ENCODE measurements at regions not wholly inside any gene's neighbourhood (a gene's known extent, or its start where the extent isn't known, plus 50 kb on each side); places are given as distances from the start of the nearest gene placed in this dataset.

DNA sequence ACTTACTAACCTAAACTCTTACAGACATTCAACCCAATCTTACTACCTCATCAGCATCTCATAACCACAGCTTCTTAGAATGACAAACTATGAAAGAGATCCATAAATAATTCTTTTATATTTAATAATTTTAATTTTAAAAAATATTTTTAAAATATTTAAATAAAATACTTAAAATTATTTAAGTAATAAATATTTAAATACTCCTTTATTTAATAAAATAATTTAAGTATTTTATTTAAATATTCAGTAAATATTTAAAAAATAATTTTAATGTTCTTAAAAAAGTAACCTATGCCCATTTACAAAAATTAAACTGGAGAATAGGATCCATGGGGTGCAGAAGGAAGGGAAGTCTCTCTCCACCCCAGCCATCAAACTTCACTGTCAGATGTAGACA is 627.3 kb upstream of the MGMT start:
- Histone ChIP-seq H3K27ac (ENCODE audit: extremely low read length, insufficient read depth, low read length) (no peak overlapping the region), H3K79me2 (ENCODE audit: insufficient read depth, low read length) (no peaks in the 10 kb centered on the region), H4K20me1 (ENCODE audit: insufficient read depth, low read length) (no peaks in the 10 kb centered on the region), H3K4me3 (replicated peaks in 1 of 3; ENCODE audit: insufficient read depth in 1 of 3, low read depth in 2 of 3, low read length in 3 of 3) (no peak overlapping the region), H3K27me3 (ENCODE audit: control insufficient read depth in 1 of 2, insufficient read depth in 2 of 2, low read length in 2 of 2) (no peaks in the 10 kb centered on the region), H3K36me3 (replicated peaks in 1 of 2; ENCODE audit: control insufficient read depth in 1 of 2, insufficient read depth in 2 of 2, low read length in 2 of 2) (no peaks in the 10 kb centered on the region), H3K4me1 (ENCODE audit: insufficient read depth, low read length) (no peaks in the 10 kb centered on the region), H3K9me3 (ENCODE audit: low read length) (no peaks in the 10 kb centered on the region), H3K4me2 (ENCODE audit: low read depth, low read length) (no peak overlapping the region), H3K9ac (ENCODE audit: insufficient read depth, low read depth, low read length) (no peak overlapping the region), H2AFZ (ENCODE audit: low read length) (no peak overlapping the region)
- BruUV-seq (replicated peaks): no TSS peak
- in situ Hi-C loops (cut with HindIII; ENCODE audit: extremely low pct_ligation_motif_present, low pct_unique_long_range_greater_than_20kb) (no loop called here), intact Hi-C loops (cut with micrococcal nuclease; ENCODE audit: unreplicated experiment) (no loop called here)
- DNase-seq (ENCODE audit: low spot score) (no peak), ATAC-seq (no peak), FAIRE-seq (no peak)
- ChIA-PET CTCF (ENCODE audit: low intra/inter-chr PET ratio, low total read pairs) (no interaction called here), POLR2A (no interaction called here)
- TF ChIP-seq PHF21A (CRISPR knock-in tag; IDR thresholded peaks at IDR 0.05) (no peak), ADNP (CRISPR knock-in tag; IDR thresholded peaks at IDR 0.05) (no peak), ZNF451 (CRISPR knock-in tag; IDR thresholded peaks at IDR 0.05) (no peak), ZKSCAN1 (IDR thresholded peaks at IDR 0.05; ENCODE audit: low read length) (no peak), HHEX (CRISPR knock-in tag; IDR thresholded peaks at IDR 0.05) (no peak), ZNF646 (CRISPR knock-in tag; IDR thresholded peaks at IDR 0.05) (no peak), ZNF660 (CRISPR knock-in tag; IDR thresholded peaks at IDR 0.05; ENCODE audit: borderline replicate concordance, low read depth) (no peak), ATF7-NPFF (CRISPR knock-in tag; IDR thresholded peaks at IDR 0.05; ENCODE audit: low read depth) (no peak), ARNTL (CRISPR knock-in tag; IDR thresholded peaks at IDR 0.05) (no peak), ZNF503 (CRISPR knock-in tag; IDR thresholded peaks at IDR 0.05) (no peak), NFKBIZ (CRISPR knock-in tag; IDR thresholded peaks at IDR 0.05) (no peak)
- TF ChIP-seq, protein P1, sequence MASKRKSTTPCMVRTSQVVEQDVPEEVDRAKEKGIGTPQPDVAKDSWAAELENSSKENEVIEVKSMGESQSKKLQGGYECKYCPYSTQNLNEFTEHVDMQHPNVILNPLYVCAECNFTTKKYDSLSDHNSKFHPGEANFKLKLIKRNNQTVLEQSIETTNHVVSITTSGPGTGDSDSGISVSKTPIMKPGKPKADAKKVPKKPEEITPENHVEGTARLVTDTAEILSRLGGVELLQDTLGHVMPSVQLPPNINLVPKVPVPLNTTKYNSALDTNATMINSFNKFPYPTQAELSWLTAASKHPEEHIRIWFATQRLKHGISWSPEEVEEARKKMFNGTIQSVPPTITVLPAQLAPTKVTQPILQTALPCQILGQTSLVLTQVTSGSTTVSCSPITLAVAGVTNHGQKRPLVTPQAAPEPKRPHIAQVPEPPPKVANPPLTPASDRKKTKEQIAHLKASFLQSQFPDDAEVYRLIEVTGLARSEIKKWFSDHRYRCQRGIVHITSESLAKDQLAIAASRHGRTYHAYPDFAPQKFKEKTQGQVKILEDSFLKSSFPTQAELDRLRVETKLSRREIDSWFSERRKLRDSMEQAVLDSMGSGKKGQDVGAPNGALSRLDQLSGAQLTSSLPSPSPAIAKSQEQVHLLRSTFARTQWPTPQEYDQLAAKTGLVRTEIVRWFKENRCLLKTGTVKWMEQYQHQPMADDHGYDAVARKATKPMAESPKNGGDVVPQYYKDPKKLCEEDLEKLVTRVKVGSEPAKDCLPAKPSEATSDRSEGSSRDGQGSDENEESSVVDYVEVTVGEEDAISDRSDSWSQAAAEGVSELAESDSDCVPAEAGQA (IDR thresholded peaks at IDR 0.05; ENCODE audit: low read depth): no peak
- TF ChIP-seq, protein P1 (CRISPR knock-in tag; IDR thresholded peaks at IDR 0.05; ENCODE audit: borderline replicate concordance): no peak

Measured in HepG2 (cell line).